ENCODE measurements at regions not wholly inside any gene's neighbourhood (a gene's known extent, or its start where the extent isn't known, plus 50 kb on each side); places are given as distances from the start of the nearest gene placed in this dataset.

GRCh38 chr9:110114859-110115201, 93.1 kb downstream of the C9orf152 start:
- no peak for TF ChIP-seq CTCF (IDR thresholded peaks at IDR 0.05; ENCODE audit: borderline replicate concordance, extremely low read depth, low read length, poor library complexity, severe bottlenecking)
- TF ChIP-seq EZH2 (IDR thresholded peaks at IDR 0.05; ENCODE audit: borderline replicate concordance, low read depth, low read length, severe bottlenecking), result no peak

All from DND-41 (cell line).